ENCODE measurements at regions not wholly inside any gene's neighbourhood (a gene's known extent, or its start where the extent isn't known, plus 50 kb on each side); places are given as distances from the start of the nearest gene placed in this dataset.

GRCh38 chr10:107497024-107497423, 332.5 kb upstream of the SORCS1 start:
- DNase-seq (ENCODE audit: low spot score), result no peak
- TF ChIP-seq CTCF (IDR thresholded peaks at IDR 0.05; ENCODE audit: unreplicated experiment), result no peak
- Mint-ChIP-seq H3K27ac (ENCODE audit: unreplicated experiment) (no peak overlapping the region), H3K27me3 (ENCODE audit: unreplicated experiment) (peaks cover 3% of the 10 kb centered on the region), H3K4me1 (ENCODE audit: unreplicated experiment) (no peaks in the 10 kb centered on the region), H3K9me3 (ENCODE audit: unreplicated experiment) (no peaks in the 10 kb centered on the region), H3K4me3 (ENCODE audit: unreplicated experiment) (no peak overlapping the region), H3K36me3 (ENCODE audit: low read depth, unreplicated experiment) (no peaks in the 10 kb centered on the region)

- Mint-ChIP-seq H3K36me3 (ENCODE audit: low read depth, unreplicated experiment) (no peaks in the 10 kb centered on the region), H3K27ac (ENCODE audit: unreplicated experiment) (no peak overlapping the region), H3K4me3 (ENCODE audit: unreplicated experiment) (no peak overlapping the region), H3K27me3 (ENCODE audit: unreplicated experiment) (peaks cover 3% of the 10 kb centered on the region), H3K9me3 (ENCODE audit: unreplicated experiment) (no peaks in the 10 kb centered on the region), H3K4me1 (ENCODE audit: unreplicated experiment) (no peaks in the 10 kb centered on the region)
- no peak for DNase-seq (ENCODE audit: low spot score)
- no peak for TF ChIP-seq CTCF (IDR thresholded peaks at IDR 0.05; ENCODE audit: unreplicated experiment)
Observed at GRCh38 chr10:107496594-107496993, 332.1 kb upstream of the SORCS1 start.

GRCh38 chr10:107492389-107492788, 327.9 kb upstream of the SORCS1 start:
- peaks cover 1% of the 10 kb centered on the region for H3K27me3 Mint-ChIP-seq (ENCODE audit: unreplicated experiment)
- H3K4me1 Mint-ChIP-seq (ENCODE audit: unreplicated experiment), result no peaks in the 10 kb centered on the region
- H3K36me3 Mint-ChIP-seq (ENCODE audit: low read depth, unreplicated experiment), result no peaks in the 10 kb centered on the region
- H3K9me3 Mint-ChIP-seq (ENCODE audit: unreplicated experiment), result no peaks in the 10 kb centered on the region
- H3K27ac Mint-ChIP-seq (ENCODE audit: unreplicated experiment), result no peak overlapping the region
- no peak overlapping the region for H3K4me3 Mint-ChIP-seq (ENCODE audit: unreplicated experiment)
- DNase-seq (ENCODE audit: low spot score), result no peak
- no peak for TF ChIP-seq CTCF (IDR thresholded peaks at IDR 0.05; ENCODE audit: unreplicated experiment)

- DNase-seq (ENCODE audit: low spot score), result no peak
- H3K9me3 Mint-ChIP-seq (ENCODE audit: unreplicated experiment), result no peaks in the 10 kb centered on the region
- no peaks in the 10 kb centered on the region for H3K36me3 Mint-ChIP-seq (ENCODE audit: low read depth, unreplicated experiment)
- peaks cover 1% of the 10 kb centered on the region for H3K27me3 Mint-ChIP-seq (ENCODE audit: unreplicated experiment)
- no peak for TF ChIP-seq CTCF (IDR thresholded peaks at IDR 0.05; ENCODE audit: unreplicated experiment)
- H3K27ac Mint-ChIP-seq (ENCODE audit: unreplicated experiment), result no peak overlapping the region
- no peak overlapping the region for H3K4me3 Mint-ChIP-seq (ENCODE audit: unreplicated experiment)
- H3K4me1 Mint-ChIP-seq (ENCODE audit: unreplicated experiment), result no peaks in the 10 kb centered on the region
Observed at GRCh38 chr10:107490389-107490788, 325.9 kb upstream of the SORCS1 start.

- H3K4me3 Mint-ChIP-seq (ENCODE audit: unreplicated experiment), result no peak overlapping the region
- H3K36me3 Mint-ChIP-seq (ENCODE audit: low read depth, unreplicated experiment), result no peaks in the 10 kb centered on the region
- no peak overlapping the region for H3K27ac Mint-ChIP-seq (ENCODE audit: unreplicated experiment)
- TF ChIP-seq CTCF (IDR thresholded peaks at IDR 0.05; ENCODE audit: unreplicated experiment), result no peak
- no peaks in the 10 kb centered on the region for H3K27me3 Mint-ChIP-seq (ENCODE audit: unreplicated experiment)
- H3K4me1 Mint-ChIP-seq (ENCODE audit: unreplicated experiment), result no peaks in the 10 kb centered on the region
- DNase-seq (ENCODE audit: low spot score), result no peak
- no peaks in the 10 kb centered on the region for H3K9me3 Mint-ChIP-seq (ENCODE audit: unreplicated experiment)
Observed at GRCh38 chr10:107487284-107487683, 322.8 kb upstream of the SORCS1 start.

Measured in endothelial cell (in vitro differentiated cells).